ENCODE measurements at regions not wholly inside any gene's neighbourhood (a gene's known extent, or its start where the extent isn't known, plus 50 kb on each side); places are given as distances from the start of the nearest gene placed in this dataset.

DNA sequence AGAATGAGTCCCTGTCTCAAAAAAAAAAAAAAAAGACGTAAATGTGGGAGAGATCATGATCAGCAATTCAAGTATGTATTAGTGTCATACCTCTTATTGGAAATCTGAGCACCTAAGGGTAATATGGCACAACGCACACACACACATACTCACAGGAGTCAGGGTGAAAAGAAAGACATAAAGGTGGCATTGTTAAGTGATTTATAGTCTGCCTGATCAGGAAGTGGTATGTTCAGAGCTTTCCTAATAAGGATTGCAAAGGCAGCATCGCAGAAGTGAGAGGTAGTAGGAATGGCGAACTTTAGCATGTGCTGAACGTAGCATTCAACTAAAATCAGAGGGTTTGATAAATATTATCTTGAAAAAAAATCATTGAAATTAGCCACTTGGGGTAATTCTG lies 854.3 kb downstream of the METTL15 start:
- TF ChIP-seq PRDM1 (tag by site-specific recombination; IDR thresholded peaks at IDR 0.05), result no peak
- TF ChIP-seq, protein P1, sequence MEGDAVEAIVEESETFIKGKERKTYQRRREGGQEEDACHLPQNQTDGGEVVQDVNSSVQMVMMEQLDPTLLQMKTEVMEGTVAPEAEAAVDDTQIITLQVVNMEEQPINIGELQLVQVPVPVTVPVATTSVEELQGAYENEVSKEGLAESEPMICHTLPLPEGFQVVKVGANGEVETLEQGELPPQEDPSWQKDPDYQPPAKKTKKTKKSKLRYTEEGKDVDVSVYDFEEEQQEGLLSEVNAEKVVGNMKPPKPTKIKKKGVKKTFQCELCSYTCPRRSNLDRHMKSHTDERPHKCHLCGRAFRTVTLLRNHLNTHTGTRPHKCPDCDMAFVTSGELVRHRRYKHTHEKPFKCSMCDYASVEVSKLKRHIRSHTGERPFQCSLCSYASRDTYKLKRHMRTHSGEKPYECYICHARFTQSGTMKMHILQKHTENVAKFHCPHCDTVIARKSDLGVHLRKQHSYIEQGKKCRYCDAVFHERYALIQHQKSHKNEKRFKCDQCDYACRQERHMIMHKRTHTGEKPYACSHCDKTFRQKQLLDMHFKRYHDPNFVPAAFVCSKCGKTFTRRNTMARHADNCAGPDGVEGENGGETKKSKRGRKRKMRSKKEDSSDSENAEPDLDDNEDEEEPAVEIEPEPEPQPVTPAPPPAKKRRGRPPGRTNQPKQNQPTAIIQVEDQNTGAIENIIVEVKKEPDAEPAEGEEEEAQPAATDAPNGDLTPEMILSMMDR (tag by site-specific recombination; IDR thresholded peaks at IDR 0.05), result no peak
- TF ChIP-seq, protein P2, sequence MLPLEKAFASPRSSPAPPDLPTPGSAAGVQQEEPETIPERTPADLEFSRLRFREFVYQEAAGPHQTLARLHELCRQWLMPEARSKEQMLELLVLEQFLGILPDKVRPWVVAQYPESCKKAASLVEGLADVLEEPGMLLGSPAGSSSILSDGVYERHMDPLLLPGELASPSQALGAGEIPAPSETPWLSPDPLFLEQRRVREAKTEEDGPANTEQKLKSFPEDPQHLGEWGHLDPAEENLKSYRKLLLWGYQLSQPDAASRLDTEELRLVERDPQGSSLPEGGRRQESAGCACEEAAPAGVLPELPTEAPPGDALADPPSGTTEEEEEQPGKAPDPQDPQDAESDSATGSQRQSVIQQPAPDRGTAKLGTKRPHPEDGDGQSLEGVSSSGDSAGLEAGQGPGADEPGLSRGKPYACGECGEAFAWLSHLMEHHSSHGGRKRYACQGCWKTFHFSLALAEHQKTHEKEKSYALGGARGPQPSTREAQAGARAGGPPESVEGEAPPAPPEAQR (tag by site-specific recombination; IDR thresholded peaks at IDR 0.05), result no peak
- TF ChIP-seq, protein P3, sequence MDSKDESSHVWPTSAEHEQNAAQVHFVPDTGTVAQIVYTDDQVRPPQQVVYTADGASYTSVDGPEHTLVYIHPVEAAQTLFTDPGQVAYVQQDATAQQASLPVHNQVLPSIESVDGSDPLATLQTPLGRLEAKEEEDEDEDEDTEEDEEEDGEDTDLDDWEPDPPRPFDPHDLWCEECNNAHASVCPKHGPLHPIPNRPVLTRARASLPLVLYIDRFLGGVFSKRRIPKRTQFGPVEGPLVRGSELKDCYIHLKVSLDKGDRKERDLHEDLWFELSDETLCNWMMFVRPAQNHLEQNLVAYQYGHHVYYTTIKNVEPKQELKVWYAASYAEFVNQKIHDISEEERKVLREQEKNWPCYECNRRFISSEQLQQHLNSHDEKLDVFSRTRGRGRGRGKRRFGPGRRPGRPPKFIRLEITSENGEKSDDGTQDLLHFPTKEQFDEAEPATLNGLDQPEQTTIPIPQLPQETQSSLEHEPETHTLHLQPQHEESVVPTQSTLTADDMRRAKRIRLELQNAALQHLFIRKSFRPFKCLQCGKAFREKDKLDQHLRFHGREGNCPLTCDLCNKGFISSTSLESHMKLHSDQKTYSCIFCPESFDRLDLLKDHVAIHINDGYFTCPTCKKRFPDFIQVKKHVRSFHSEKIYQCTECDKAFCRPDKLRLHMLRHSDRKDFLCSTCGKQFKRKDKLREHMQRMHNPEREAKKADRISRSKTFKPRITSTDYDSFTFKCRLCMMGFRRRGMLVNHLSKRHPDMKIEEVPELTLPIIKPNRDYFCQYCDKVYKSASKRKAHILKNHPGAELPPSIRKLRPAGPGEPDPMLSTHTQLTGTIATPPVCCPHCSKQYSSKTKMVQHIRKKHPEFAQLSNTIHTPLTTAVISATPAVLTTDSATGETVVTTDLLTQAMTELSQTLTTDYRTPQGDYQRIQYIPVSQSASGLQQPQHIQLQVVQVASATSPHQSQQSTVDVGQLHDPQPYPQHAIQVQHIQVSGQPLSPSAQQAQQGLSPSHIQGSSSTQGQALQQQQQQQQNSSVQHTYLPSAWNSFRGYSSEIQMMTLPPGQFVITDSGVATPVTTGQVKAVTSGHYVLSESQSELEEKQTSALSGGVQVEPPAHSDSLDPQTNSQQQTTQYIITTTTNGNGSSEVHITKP (tag by site-specific recombination; IDR thresholded peaks at IDR 0.05), result no peak
- TF ChIP-seq BCL11B (tag by site-specific recombination; IDR thresholded peaks at IDR 0.05; ENCODE audit: low read depth), result no peak
- TF ChIP-seq SP2 (tag by site-specific recombination; IDR thresholded peaks at IDR 0.05), result no peak
- TF ChIP-seq ZBTB8A (tag by site-specific recombination; IDR thresholded peaks at IDR 0.05), result no peak
- no peak for TF ChIP-seq MYNN (tag by site-specific recombination; IDR thresholded peaks at IDR 0.05; ENCODE audit: borderline replicate concordance)
- TF ChIP-seq KLF16 (tag by site-specific recombination; IDR thresholded peaks at IDR 0.05), result no peak
- TF ChIP-seq ZNF24 (tag by site-specific recombination; IDR thresholded peaks at IDR 0.05), result no peak
- TF ChIP-seq, protein P4, sequence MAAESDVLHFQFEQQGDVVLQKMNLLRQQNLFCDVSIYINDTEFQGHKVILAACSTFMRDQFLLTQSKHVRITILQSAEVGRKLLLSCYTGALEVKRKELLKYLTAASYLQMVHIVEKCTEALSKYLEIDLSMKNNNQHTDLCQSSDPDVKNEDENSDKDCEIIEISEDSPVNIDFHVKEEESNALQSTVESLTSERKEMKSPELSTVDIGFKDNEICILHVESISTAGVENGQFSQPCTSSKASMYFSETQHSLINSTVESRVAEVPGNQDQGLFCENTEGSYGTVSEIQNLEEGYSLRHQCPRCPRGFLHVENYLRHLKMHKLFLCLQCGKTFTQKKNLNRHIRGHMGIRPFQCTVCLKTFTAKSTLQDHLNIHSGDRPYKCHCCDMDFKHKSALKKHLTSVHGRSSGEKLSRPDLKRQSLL (tag by site-specific recombination; IDR thresholded peaks at IDR 0.05), result no peak
